Astrocyte (in vitro differentiated cells and primary cell): ENCODE measurements at regions not wholly inside any gene's neighbourhood (a gene's known extent, or its start where the extent isn't known, plus 50 kb on each side); places are given as distances from the start of the nearest gene placed in this dataset.

Experiments
- CTCF ChIP-seq: IDR thresholded peaks from 2 replicates; pipeline ENCODE4 v1.5.1; 2011; ENCODE audit warnings: low read depth, mild to moderate bottlenecking, inconsistent platforms, low read length, moderate library complexity; ENCODE audit not compliant: insufficient read depth
- EZH2 ChIP-seq: IDR thresholded peaks from 2 replicates; pipeline ENCODE4 v1.6.1; 2012; ENCODE audit warnings: mild to moderate bottlenecking, low read length, inconsistent platforms; ENCODE audit not compliant: insufficient read depth

GRCh38 chr6:108791700-108792099 is 56.5 kb upstream of the ARMC2 start:
- TF ChIP-seq CTCF (no peak), EZH2 (no peak)
